ENCODE measurements at regions not wholly inside any gene's neighbourhood (a gene's known extent, or its start where the extent isn't known, plus 50 kb on each side); places are given as distances from the start of the nearest gene placed in this dataset.

DNA sequence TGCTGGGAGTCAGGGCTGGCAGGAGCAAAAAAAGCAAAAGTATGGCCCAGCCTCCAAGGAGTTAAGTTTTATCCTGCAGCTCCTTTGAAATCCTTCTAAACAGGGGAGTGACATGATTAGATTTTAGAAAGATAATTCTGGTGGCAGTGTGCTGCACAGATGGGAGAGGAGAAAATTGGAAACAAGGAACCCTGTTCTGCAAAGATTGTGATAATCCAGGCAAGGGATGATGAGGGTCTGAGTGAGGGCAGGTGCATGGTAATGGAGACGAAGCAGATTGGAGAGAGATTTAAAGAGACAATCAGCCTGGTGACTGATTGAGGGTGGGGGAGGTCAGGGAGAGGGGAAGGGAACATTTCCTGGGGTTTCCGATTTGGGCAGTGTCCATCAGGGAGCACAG lies 444.7 kb upstream of the PODXL start:
- CTCF ChIA-PET = no interaction called here

GRCh38 chr7:131999193-131999592 lies 442.8 kb upstream of the PODXL start:
- DNase-seq (no peak), ATAC-seq (ENCODE audit: low read depth) (no peak)
- no peaks in the 10 kb centered on the region for H3K36me3 ChIP-seq (replicated peaks in 1 of 2; ENCODE audit: control extremely low read depth in 1 of 2, control insufficient read depth in 1 of 2, extremely low read depth in 1 of 2, insufficient read depth in 2 of 2, low read length in 1 of 2)
- H3K27ac ChIP-seq (ENCODE audit: low read length in 2 of 2) = no peak overlapping the region
- Mint-ChIP-seq H3K4me3 (no peak overlapping the region), H3K27me3 (no peaks in the 10 kb centered on the region), H3K9me3 (ENCODE audit: insufficient read depth) (no peaks in the 10 kb centered on the region), H3K27ac (no peak overlapping the region), H3K4me1 (no peaks in the 10 kb centered on the region)
- no peak for TF ChIP-seq EZH2 (IDR thresholded peaks at IDR 0.05; ENCODE audit: borderline replicate concordance, insufficient read depth, low read depth, low read length, poor library complexity, severe bottlenecking)
- TF ChIP-seq CTCF (IDR thresholded peaks at IDR 0.05) = no peak
- no peak overlapping the region for H3K9ac ChIP-seq (ENCODE audit: low read length)
- no peaks in the 10 kb centered on the region for H3K27me3 ChIP-seq (replicated peaks in 1 of 4; ENCODE audit: control extremely low read depth in 1 of 4, control insufficient read depth in 3 of 4, insufficient read depth in 4 of 4, low read length in 3 of 4)
- H2AFZ ChIP-seq (ENCODE audit: insufficient read depth, low read depth, low read length, poor library complexity, severe bottlenecking) = no peak overlapping the region
- H3K4me2 ChIP-seq (replicated peaks; ENCODE audit: low read depth, low read length, poor library complexity, severe bottlenecking) = no peak overlapping the region
- CTCF ChIA-PET = no interaction called here
- POLR2A ChIA-PET = no interaction called here
- no peak overlapping the region for H3K4me3 ChIP-seq (ENCODE audit: control extremely low read depth in 1 of 5, extremely low read depth in 1 of 5, insufficient read depth in 1 of 5, low read depth in 2 of 5, low read length in 4 of 5)
- H4K20me1 ChIP-seq (ENCODE audit: control insufficient read depth, insufficient read depth, low read length, poor library complexity, severe bottlenecking) = no peaks in the 10 kb centered on the region
- H3K9me3 ChIP-seq (ENCODE audit: control extremely low read depth in 1 of 3, control insufficient read depth in 2 of 3, insufficient read depth in 1 of 3, low read length in 2 of 3) = no peaks in the 10 kb centered on the region
- no peaks in the 10 kb centered on the region for H3K4me1 ChIP-seq (ENCODE audit: control insufficient read depth in 2 of 2, insufficient read depth in 2 of 2, low read length in 2 of 2)
- intact Hi-C loops (cut with micrococcal nuclease) = no loop called here
- H3K79me2 ChIP-seq (ENCODE audit: control insufficient read depth, insufficient read depth, low read length) = no peaks in the 10 kb centered on the region
- WGBS (ENCODE audit: insufficient coverage) = 86% methylated on average over 3 of the region's 4 CpGs

More for the DNA sequence above, 444.7 kb upstream of the PODXL start:
- Histone ChIP-seq H3K27ac (ENCODE audit: low read length in 2 of 2) (no peak overlapping the region), H3K4me2 (replicated peaks; ENCODE audit: low read depth, low read length, poor library complexity, severe bottlenecking) (no peak overlapping the region), H2AFZ (ENCODE audit: insufficient read depth, low read depth, low read length, poor library complexity, severe bottlenecking) (no peak overlapping the region), H3K9me3 (ENCODE audit: control extremely low read depth in 1 of 3, control insufficient read depth in 2 of 3, insufficient read depth in 1 of 3, low read length in 2 of 3) (no peaks in the 10 kb centered on the region), H3K4me1 (ENCODE audit: control insufficient read depth in 2 of 2, insufficient read depth in 2 of 2, low read length in 2 of 2) (no peaks in the 10 kb centered on the region), H3K27me3 (replicated peaks in 1 of 4; ENCODE audit: control extremely low read depth in 1 of 4, control insufficient read depth in 3 of 4, insufficient read depth in 4 of 4, low read length in 3 of 4) (no peaks in the 10 kb centered on the region), H3K4me3 (ENCODE audit: control extremely low read depth in 1 of 5, extremely low read depth in 1 of 5, insufficient read depth in 1 of 5, low read depth in 2 of 5, low read length in 4 of 5) (no peak overlapping the region), H3K79me2 (ENCODE audit: control insufficient read depth, insufficient read depth, low read length) (no peaks in the 10 kb centered on the region), H4K20me1 (ENCODE audit: control insufficient read depth, insufficient read depth, low read length, poor library complexity, severe bottlenecking) (no peaks in the 10 kb centered on the region), H3K9ac (ENCODE audit: low read length) (no peak overlapping the region), H3K36me3 (replicated peaks in 1 of 2; ENCODE audit: control extremely low read depth in 1 of 2, control insufficient read depth in 1 of 2, extremely low read depth in 1 of 2, insufficient read depth in 2 of 2, low read length in 1 of 2) (no peaks in the 10 kb centered on the region)
- Mint-ChIP-seq H3K27ac (no peak overlapping the region), H3K27me3 (no peaks in the 10 kb centered on the region), H3K9me3 (ENCODE audit: insufficient read depth) (no peaks in the 10 kb centered on the region), H3K4me1 (no peaks in the 10 kb centered on the region), H3K4me3 (no peak overlapping the region)
- POLR2A ChIA-PET = no interaction called here
- no peak for TF ChIP-seq EZH2 (IDR thresholded peaks at IDR 0.05; ENCODE audit: borderline replicate concordance, insufficient read depth, low read depth, low read length, poor library complexity, severe bottlenecking)
- TF ChIP-seq CTCF (IDR thresholded peaks at IDR 0.05) = no peak
- DNase-seq (no peak), ATAC-seq (ENCODE audit: low read depth) (no peak)
- intact Hi-C loops (cut with micrococcal nuclease) = no loop called here
- WGBS (ENCODE audit: insufficient coverage) = 42% methylated on average over 2 of the region's 2 CpGs
